ENCODE measurements at regions not wholly inside any gene's neighbourhood (a gene's known extent, or its start where the extent isn't known, plus 50 kb on each side); places are given as distances from the start of the nearest gene placed in this dataset.

GRCh38 chr5:84667576-84667975 lies 282.9 kb upstream of the EDIL3 start:
- Histone ChIP-seq H3K9me2 (ENCODE audit: insufficient read depth, low read length) (no peaks in the 10 kb centered on the region), H4K20me1 (ENCODE audit: insufficient read depth) (no peaks in the 10 kb centered on the region), H3K27ac (ENCODE audit: low read length) (no peak overlapping the region), H2AFZ (ENCODE audit: low read depth, low read length) (no peak overlapping the region), H3K27me3 (ENCODE audit: insufficient read depth, low read depth, low read length) (no peaks in the 10 kb centered on the region), H3F3A (ENCODE audit: insufficient read depth, low read length, poor library complexity, severe bottlenecking) (no peaks in the 10 kb centered on the region), H3K36me3 (ENCODE audit: insufficient read depth, low read length) (no peaks in the 10 kb centered on the region), H3K9ac (ENCODE audit: low read length) (no peak overlapping the region), H3K4me2 (ENCODE audit: low read length) (no peak overlapping the region), H3K9me3 (ENCODE audit: low read length) (no peaks in the 10 kb centered on the region), H3K79me2 (replicated peaks; ENCODE audit: insufficient read depth, low read length) (no peaks in the 10 kb centered on the region), H3K4me3 (ENCODE audit: low read length) (no peak overlapping the region)
- TF ChIP-seq TAF1 (IDR thresholded peaks at IDR 0.05; ENCODE audit: low read depth): no peak
- TF ChIP-seq EP300 (conservative IDR thresholded peaks at IDR 0.05; ENCODE audit: poor library complexity, severe bottlenecking): no peak
- TF ChIP-seq RAD21 (conservative IDR thresholded peaks at IDR 0.05): no peak
- TF ChIP-seq EZH2 (IDR thresholded peaks at IDR 0.05; ENCODE audit: borderline replicate concordance, insufficient read depth, low read length, poor library complexity, severe bottlenecking): no peak
- TF ChIP-seq REST (IDR thresholded peaks at IDR 0.05; ENCODE audit: borderline replicate concordance): no peak
- no peak for TF ChIP-seq MXI1 (conservative IDR thresholded peaks at IDR 0.05; ENCODE audit: poor library complexity, severe bottlenecking)

- Histone ChIP-seq H3F3A (ENCODE audit: insufficient read depth, low read length, poor library complexity, severe bottlenecking) (no peaks in the 10 kb centered on the region), H3K27ac (ENCODE audit: low read length) (no peak overlapping the region), H3K79me2 (replicated peaks; ENCODE audit: insufficient read depth, low read length) (no peaks in the 10 kb centered on the region), H3K9me2 (ENCODE audit: insufficient read depth, low read length) (no peaks in the 10 kb centered on the region), H3K9me3 (ENCODE audit: low read length) (no peaks in the 10 kb centered on the region), H3K4me3 (ENCODE audit: low read length) (no peak overlapping the region), H2AFZ (ENCODE audit: low read depth, low read length) (no peak overlapping the region), H3K9ac (ENCODE audit: low read length) (no peak overlapping the region), H3K36me3 (ENCODE audit: insufficient read depth, low read length) (no peaks in the 10 kb centered on the region), H3K4me2 (ENCODE audit: low read length) (no peak overlapping the region), H3K27me3 (ENCODE audit: insufficient read depth, low read depth, low read length) (no peaks in the 10 kb centered on the region), H4K20me1 (ENCODE audit: insufficient read depth) (no peaks in the 10 kb centered on the region)
- TF ChIP-seq CTCF (IDR thresholded peaks at IDR 0.05; ENCODE audit: poor library complexity, severe bottlenecking): no peak
- no peak for TF ChIP-seq EP300 (conservative IDR thresholded peaks at IDR 0.05; ENCODE audit: poor library complexity, severe bottlenecking)
- TF ChIP-seq EZH2 (IDR thresholded peaks at IDR 0.05; ENCODE audit: borderline replicate concordance, insufficient read depth, low read length, poor library complexity, severe bottlenecking): no peak
- TF ChIP-seq SMC3 (conservative IDR thresholded peaks at IDR 0.05; ENCODE audit: poor library complexity): no peak
- no peak for TF ChIP-seq TAF1 (IDR thresholded peaks at IDR 0.05; ENCODE audit: low read depth)
- no peak for TF ChIP-seq MXI1 (conservative IDR thresholded peaks at IDR 0.05; ENCODE audit: poor library complexity, severe bottlenecking)
Measured at GRCh38 chr5:84650429-84650828, 265.7 kb upstream of the EDIL3 start.

GRCh38 chr5:84647581-84647980 lies 262.9 kb upstream of the EDIL3 start:
- Histone ChIP-seq H3K27me3 (ENCODE audit: insufficient read depth, low read depth, low read length) (no peaks in the 10 kb centered on the region), H3F3A (ENCODE audit: insufficient read depth, low read length, poor library complexity, severe bottlenecking) (no peaks in the 10 kb centered on the region), H3K9me3 (ENCODE audit: low read length) (no peaks in the 10 kb centered on the region), H3K9ac (ENCODE audit: low read length) (no peak overlapping the region), H3K27ac (ENCODE audit: low read length) (no peak overlapping the region), H2AFZ (ENCODE audit: low read depth, low read length) (no peak overlapping the region), H4K20me1 (ENCODE audit: insufficient read depth) (no peaks in the 10 kb centered on the region), H3K9me2 (ENCODE audit: insufficient read depth, low read length) (no peaks in the 10 kb centered on the region), H3K4me2 (ENCODE audit: low read length) (no peak overlapping the region), H3K4me3 (ENCODE audit: low read length) (no peak overlapping the region), H3K79me2 (replicated peaks; ENCODE audit: insufficient read depth, low read length) (no peaks in the 10 kb centered on the region), H3K36me3 (ENCODE audit: insufficient read depth, low read length) (no peaks in the 10 kb centered on the region)
- TF ChIP-seq EZH2 (IDR thresholded peaks at IDR 0.05; ENCODE audit: borderline replicate concordance, insufficient read depth, low read length, poor library complexity, severe bottlenecking) (no peak), RAD21 (conservative IDR thresholded peaks at IDR 0.05) (no peak), TAF1 (IDR thresholded peaks at IDR 0.05; ENCODE audit: low read depth) (no peak), REST (IDR thresholded peaks at IDR 0.05; ENCODE audit: borderline replicate concordance) (no peak)

Measured in neural cell (in vitro differentiated cells).